HepG2 (cell line): ENCODE measurements at regions not wholly inside any gene's neighbourhood (a gene's known extent, or its start where the extent isn't known, plus 50 kb on each side); places are given as distances from the start of the nearest gene placed in this dataset.

Experiments
- ATAC-seq: fragments of 200-7000 bp; cut with Tn5 transposase; 3 replicates; pipeline ENCODE4 v1.9.1; 2020; ENCODE audit warnings: mild to moderate bottlenecking, moderate library complexity
- BruUV-seq: library from RNA; stranded (reverse); fragments of 400-500 nt; replicated peaks from 2 replicates; lab custom pipeline; 2021; lab: Mats Ljungman, UMichigan
- CTCF ChIA-PET: fragments of 300-600 bp; formaldehyde crosslinking; extraction: SDS; loops from one replicate; lab custom pipeline; 2021; ENCODE audit warnings: low total read pairs, inconsistent platforms, low intra/inter-chr PET ratio; lab: Yijun Ruan, JAX
- POLR2A ChIA-PET: fragments of 350-600 bp; sonication (Branson Sonifier 250); formaldehyde crosslinking; loops from one replicate; lab custom pipeline; 2020; ENCODE audit warnings: antibody characterized with exemption, inconsistent platforms; lab: Yijun Ruan, JAX
- DNase-seq: peaks from one replicate; pipeline ENCODE4 v3.0.0-alpha.2; 2015; ENCODE audit warnings: low spot score
- FAIRE-seq: peaks from 3 replicates; lab custom pipeline; 2011; peaks lifted over from hg19 to GRCh38; lab: Jason Lieb, UNC
- H2AFZ ChIP-seq: one replicate; pipeline ENCODE4 v1.6.1; 2011; ENCODE audit warnings: low read length, inconsistent platforms
- H3K27ac ChIP-seq: fragments of 300-600 bp; 3 replicates; pipeline ENCODE4 v1.8.0; 2011; ENCODE audit warnings: mixed run types, mild to moderate bottlenecking, mixed read lengths, low read length, inconsistent platforms; ENCODE audit not compliant: insufficient read depth; ENCODE audit errors: extremely low read length
- H3K27me3 ChIP-seq, 2 experiments: fragments of 200-600 bp in 1 of 2; 2 replicates in 1 of 2; 3 replicates in 1 of 2; pipeline versions ENCODE4 v1.6.0 to v1.8.0; 2011; ENCODE audit warnings: low read length in 2 of 2, mild to moderate bottlenecking in 2 of 2, moderate library complexity in 2 of 2, inconsistent platforms in 1 of 2; ENCODE audit not compliant: insufficient read depth in 2 of 2, control insufficient read depth in 1 of 2
- H3K36me3 ChIP-seq, 2 experiments: fragments of 200-600 bp in 1 of 2; replicated peaks in 1 of 2; 2 replicates in 1 of 2; 3 replicates in 1 of 2; pipeline versions ENCODE4 v1.5.1 to v1.8.0; 2011; ENCODE audit warnings: low read length in 2 of 2, inconsistent platforms in 1 of 2; ENCODE audit not compliant: insufficient read depth in 2 of 2, control insufficient read depth in 1 of 2
- H3K4me1 ChIP-seq: 2 replicates; pipeline ENCODE4 v1.5.1; 2012; ENCODE audit warnings: low read length, inconsistent platforms; ENCODE audit not compliant: insufficient read depth
- H3K4me2 ChIP-seq: 2 replicates; pipeline ENCODE4 v1.6.0; 2011; ENCODE audit warnings: low read depth, low read length, inconsistent platforms
- H3K4me3 ChIP-seq, 3 experiments: fragments of 200-600 bp in 1 of 3; sonication (generic), shearing (Covaris generic) in 1 of 3; replicated peaks in 1 of 3; 2 replicates each; pipeline ENCODE4 v1.5.1; 2011 to 2016; ENCODE audit warnings: low read length in 3 of 3, inconsistent platforms in 2 of 3, low read depth in 2 of 3, mild to moderate bottlenecking in 2 of 3, control low read depth in 1 of 3, mixed read lengths in 1 of 3; ENCODE audit not compliant: insufficient read depth in 1 of 3
- H3K79me2 ChIP-seq: one replicate; pipeline ENCODE4 v1.6.1; 2011; ENCODE audit warnings: low read length, inconsistent platforms; ENCODE audit not compliant: insufficient read depth
- H3K9ac ChIP-seq: 2 replicates; pipeline ENCODE4 v1.6.0; 2011; ENCODE audit warnings: mild to moderate bottlenecking, low read depth, low read length, inconsistent platforms; ENCODE audit not compliant: insufficient read depth
- H3K9me3 ChIP-seq: 2 replicates; pipeline ENCODE4 v1.5.1; 2012; ENCODE audit warnings: mild to moderate bottlenecking, low read length
- H4K20me1 ChIP-seq: 2 replicates; pipeline ENCODE4 v1.6.0; 2011; ENCODE audit warnings: inconsistent platforms, mild to moderate bottlenecking, low read length, moderate library complexity; ENCODE audit not compliant: insufficient read depth
- GATAD2A ChIP-seq: IDR thresholded peaks from 2 replicates; pipeline ENCODE4 v1.6.1; 2016
- HNRNPK ChIP-seq: fragments of 200-400 bp; formaldehyde crosslinking; IDR thresholded peaks from 2 replicates; pipeline ENCODE4 v1.6.1; 2018; ENCODE audit warnings: low read length, low read depth, moderate library complexity, mild to moderate bottlenecking; ENCODE audit not compliant: poor library complexity, severe bottlenecking
- KDM5A ChIP-seq: fragments of 200-600 bp; sonication (generic); IDR thresholded peaks from 2 replicates; pipeline ENCODE4 v1.7.0; 2018; ENCODE audit warnings: antibody characterized with exemption, mild to moderate bottlenecking, low read length, borderline replicate concordance
- KDM6A ChIP-seq: IDR thresholded peaks from 2 replicates; pipeline ENCODE4 v1.6.1; 2016; ENCODE audit warnings: low read depth
- KMT2A ChIP-seq: sonication (generic); formaldehyde crosslinking; IDR thresholded peaks from 2 replicates; pipeline ENCODE4 v1.4.0; 2020; ENCODE audit warnings: missing genetic modification reagents
- PLRG1 ChIP-seq: fragments of 450-650 bp; conservative IDR thresholded peaks from 2 replicates; pipeline ENCODE4 v1.6.1; 2016
- RBFOX2 ChIP-seq: fragments of 200-400 bp; formaldehyde crosslinking; IDR thresholded peaks from 2 replicates; pipeline ENCODE4 v1.6.1; 2017; ENCODE audit warnings: low read depth, mild to moderate bottlenecking, low read length
- SAP130 ChIP-seq: IDR thresholded peaks from 2 replicates; pipeline ENCODE4 v1.6.1; 2016; ENCODE audit warnings: low read depth
- SETDB1 ChIP-seq: sonication (generic); formaldehyde crosslinking; IDR thresholded peaks from 2 replicates; pipeline ENCODE4 v1.5.1; 2020; ENCODE audit warnings: missing genetic modification reagents, mild to moderate bottlenecking, borderline replicate concordance
- SP140L ChIP-seq: sonication (generic); formaldehyde crosslinking; IDR thresholded peaks from 2 replicates; pipeline ENCODE4 v1.4.0; 2020; ENCODE audit warnings: missing genetic modification reagents, borderline replicate concordance
- ZBTB33 ChIP-seq: sonication (generic); formaldehyde crosslinking; IDR thresholded peaks from 2 replicates; pipeline ENCODE4 v1.4.0; 2020; ENCODE audit warnings: missing genetic modification reagents
- ZBTB44 ChIP-seq: sonication (generic); formaldehyde crosslinking; IDR thresholded peaks from 2 replicates; pipeline ENCODE4 v1.4.0; 2020; ENCODE audit warnings: missing genetic modification reagents
- ZNF281 ChIP-seq: sonication (generic); formaldehyde crosslinking; IDR thresholded peaks from 2 replicates; pipeline ENCODE4 v1.4.0; 2020; ENCODE audit warnings: missing genetic modification reagents, borderline replicate concordance
- ZNF724P ChIP-seq: sonication (generic); formaldehyde crosslinking; IDR thresholded peaks from 2 replicates; pipeline ENCODE4 v1.8.0; 2022; ENCODE audit warnings: missing genetic modification reagents, borderline replicate concordance
- ZNF75D ChIP-seq: sonication (generic); formaldehyde crosslinking; IDR thresholded peaks from 2 replicates; pipeline ENCODE4 v1.8.1; 2023; ENCODE audit warnings: missing genetic modification reagents, mild to moderate bottlenecking, borderline replicate concordance
- ZNF768 ChIP-seq: sonication (generic); formaldehyde crosslinking; IDR thresholded peaks from 2 replicates; pipeline ENCODE4 v1.4.0; 2020; ENCODE audit warnings: missing genetic modification reagents
- WGBS: methylation state at CpG from one replicate; pipeline ENCODE4 v1.1.6; 2017; ENCODE audit warnings: low lambda C conversion rate; 5-methylcytosine and 5-hydroxymethylcytosine counted together
- in situ Hi-C: cut with HindIII; loops from 2 replicates; pipeline ENCODE4 v1.10.0; 2017; ENCODE audit warnings: low pct_unique_long_range_greater_than_20kb; ENCODE audit not compliant: extremely low pct_ligation_motif_present
- intact Hi-C: fragments of 100-400 bp; cut with micrococcal nuclease; formaldehyde crosslinking; loops from one replicate; pipeline ENCODE4 v1.10.0; 2022; ENCODE audit not compliant: unreplicated experiment

GRCh38 chr2:18118703-18119102 is 240.2 kb downstream of the KCNS3 start:
- intact Hi-C loops, result no loop called here
- Histone ChIP-seq H3K36me3 (no peaks in the 10 kb centered on the region), H3K4me3 (no peak overlapping the region), H3K27ac (no peak overlapping the region), H3K4me1 (no peaks in the 10 kb centered on the region), H2AFZ (no peak overlapping the region), H3K9ac (no peak overlapping the region), H3K9me3 (0 out of 2 replicates have a peak, but pooled peaks cover 4% of the 10 kb centered on the region), H4K20me1 (no peaks in the 10 kb centered on the region), H3K4me2 (no peak overlapping the region), H3K79me2 (no peaks in the 10 kb centered on the region), H3K27me3 (no peaks in the 10 kb centered on the region)
- no TSS peak for BruUV-seq
- ATAC-seq (no peak), FAIRE-seq (no peak), DNase-seq (no peak)
- TF ChIP-seq ZNF75D (CRISPR knock-in tag), result no peak
- no peak for TF ChIP-seq ZBTB33
- TF ChIP-seq KDM6A, result no peak
- TF ChIP-seq SP140L, result no peak
- TF ChIP-seq SETDB1 (CRISPR knock-in tag), result no peak
- no peak for TF ChIP-seq ZNF281 (CRISPR knock-in tag)
- no peak for TF ChIP-seq RBFOX2
- TF ChIP-seq KDM5A, result no peak
- no peak for TF ChIP-seq GATAD2A
- TF ChIP-seq KMT2A, result no peak
- no peak for TF ChIP-seq SAP130
- TF ChIP-seq ZNF768, result no peak
- no peak for TF ChIP-seq HNRNPK
- TF ChIP-seq ZNF724P (CRISPR knock-in tag), result no peak
- TF ChIP-seq ZBTB44 (CRISPR knock-in tag), result no peak
- no peak for TF ChIP-seq PLRG1
- in situ Hi-C loops, result no loop called here
- ChIA-PET POLR2A (no interaction called here), CTCF (no interaction called here)
- 1% methylated on average over 5 of the region's 5 CpGs for WGBS
